ENCODE measurements at regions not wholly inside any gene's neighbourhood (a gene's known extent, or its start where the extent isn't known, plus 50 kb on each side); places are given as distances from the start of the nearest gene placed in this dataset.

DNA sequence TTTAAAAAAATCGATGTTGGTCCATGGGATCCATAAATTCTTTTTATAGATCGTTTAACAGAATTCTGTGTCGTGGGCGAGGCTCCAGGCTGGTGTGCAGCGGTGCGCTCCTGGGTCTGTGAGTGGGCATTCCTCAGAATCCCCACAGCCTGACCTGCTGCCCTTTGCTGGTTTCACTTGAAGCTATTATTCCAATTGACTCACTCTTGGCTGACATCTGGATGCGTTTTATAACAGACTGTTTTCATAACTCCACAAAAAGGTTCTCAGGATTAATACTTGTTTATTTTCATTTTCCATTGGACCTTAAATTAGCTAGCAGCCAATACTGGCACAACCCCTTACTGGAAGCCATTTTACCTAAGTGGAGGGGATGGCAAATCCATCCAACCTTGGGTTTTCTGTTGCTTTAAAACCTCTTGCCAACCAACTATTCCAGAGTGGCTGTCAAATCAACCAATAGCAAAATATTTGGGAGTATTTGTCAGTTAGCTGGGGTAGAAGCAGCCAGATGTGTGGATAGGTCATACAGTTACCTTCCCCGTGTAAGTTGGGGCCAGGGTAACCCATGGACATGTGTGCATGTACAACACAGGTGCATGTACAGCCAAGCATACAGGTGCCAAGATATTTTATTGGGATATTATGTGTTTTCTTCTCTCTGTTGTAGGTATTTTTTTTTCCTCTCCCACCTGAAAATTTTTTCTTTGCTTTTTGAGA lies 160.7 kb upstream of the ZNF32 start:
- no peak overlapping the region for H3K27ac ChIP-seq
- TF ChIP-seq, protein P1, sequence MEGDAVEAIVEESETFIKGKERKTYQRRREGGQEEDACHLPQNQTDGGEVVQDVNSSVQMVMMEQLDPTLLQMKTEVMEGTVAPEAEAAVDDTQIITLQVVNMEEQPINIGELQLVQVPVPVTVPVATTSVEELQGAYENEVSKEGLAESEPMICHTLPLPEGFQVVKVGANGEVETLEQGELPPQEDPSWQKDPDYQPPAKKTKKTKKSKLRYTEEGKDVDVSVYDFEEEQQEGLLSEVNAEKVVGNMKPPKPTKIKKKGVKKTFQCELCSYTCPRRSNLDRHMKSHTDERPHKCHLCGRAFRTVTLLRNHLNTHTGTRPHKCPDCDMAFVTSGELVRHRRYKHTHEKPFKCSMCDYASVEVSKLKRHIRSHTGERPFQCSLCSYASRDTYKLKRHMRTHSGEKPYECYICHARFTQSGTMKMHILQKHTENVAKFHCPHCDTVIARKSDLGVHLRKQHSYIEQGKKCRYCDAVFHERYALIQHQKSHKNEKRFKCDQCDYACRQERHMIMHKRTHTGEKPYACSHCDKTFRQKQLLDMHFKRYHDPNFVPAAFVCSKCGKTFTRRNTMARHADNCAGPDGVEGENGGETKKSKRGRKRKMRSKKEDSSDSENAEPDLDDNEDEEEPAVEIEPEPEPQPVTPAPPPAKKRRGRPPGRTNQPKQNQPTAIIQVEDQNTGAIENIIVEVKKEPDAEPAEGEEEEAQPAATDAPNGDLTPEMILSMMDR (conservative IDR thresholded peaks at IDR 0.05): no peak
- TF ChIP-seq ZFX (IDR thresholded peaks at IDR 0.05): no peak

DNA sequence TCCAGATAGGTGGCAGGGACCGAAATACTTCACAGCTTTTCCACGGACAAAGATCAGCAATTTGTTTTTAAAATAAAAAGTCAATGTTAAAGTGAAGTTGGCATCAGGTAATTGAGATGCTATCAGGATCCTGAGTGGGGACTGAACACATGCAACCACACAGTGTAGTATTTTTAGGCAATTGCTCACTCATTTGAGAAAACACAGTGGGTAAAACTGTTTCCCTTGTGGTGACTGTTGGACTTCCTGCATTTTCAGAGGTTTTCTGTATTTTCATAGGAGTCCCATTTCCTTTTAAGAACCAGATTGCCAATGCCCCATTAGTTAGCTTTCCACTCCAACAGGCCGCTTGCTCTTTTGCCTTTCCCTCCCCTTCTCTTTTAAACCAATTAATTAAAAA lies 159.5 kb upstream of the ZNF32 start:
- H3K27ac ChIP-seq: no peak overlapping the region
- TF ChIP-seq, protein P1 (conservative IDR thresholded peaks at IDR 0.05): no peak
- no peak for TF ChIP-seq ZFX (IDR thresholded peaks at IDR 0.05)

DNA sequence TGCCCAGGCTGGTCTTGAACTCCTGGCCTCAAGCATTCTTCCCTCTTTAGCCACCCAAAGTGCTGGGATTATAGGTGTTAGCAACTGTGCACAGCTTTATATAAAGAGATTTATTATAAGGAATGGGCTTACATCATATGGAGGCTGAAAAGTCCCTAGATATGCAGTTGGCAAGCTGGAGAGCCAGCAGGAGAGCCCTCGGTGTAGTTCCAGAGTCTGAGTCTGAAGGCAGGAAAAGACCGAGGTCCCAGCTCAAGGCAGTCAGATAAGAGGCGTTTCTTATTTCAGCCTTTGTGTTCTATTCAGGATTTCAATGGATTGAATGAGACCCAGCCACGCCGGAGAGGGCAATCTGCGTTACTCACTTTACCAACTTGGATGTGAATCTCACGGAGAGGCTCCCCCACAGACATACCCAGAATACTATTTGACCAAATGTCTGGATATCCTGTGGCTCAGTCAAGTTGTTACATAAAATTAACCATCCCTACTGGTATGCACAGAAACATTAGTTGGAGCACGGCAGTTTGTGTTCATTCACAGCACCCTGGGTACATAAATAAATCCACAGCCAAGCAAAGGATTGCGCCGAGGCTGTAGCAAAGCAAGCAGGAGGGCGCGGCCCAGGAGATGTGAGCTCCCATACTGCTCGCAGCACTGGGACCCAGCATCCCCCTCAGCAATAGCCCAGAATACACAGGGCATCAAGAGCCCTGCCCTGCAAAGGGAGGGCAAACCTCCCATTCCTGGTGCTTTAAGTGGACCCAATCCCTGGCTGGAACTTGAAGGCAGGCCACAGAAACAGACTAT lies 158.4 kb upstream of the ZNF32 start:
- TF ChIP-seq, protein P1 (conservative IDR thresholded peaks at IDR 0.05): no peak
- no peak for TF ChIP-seq ZFX (IDR thresholded peaks at IDR 0.05)
- H3K27ac ChIP-seq: no peak overlapping the region

DNA sequence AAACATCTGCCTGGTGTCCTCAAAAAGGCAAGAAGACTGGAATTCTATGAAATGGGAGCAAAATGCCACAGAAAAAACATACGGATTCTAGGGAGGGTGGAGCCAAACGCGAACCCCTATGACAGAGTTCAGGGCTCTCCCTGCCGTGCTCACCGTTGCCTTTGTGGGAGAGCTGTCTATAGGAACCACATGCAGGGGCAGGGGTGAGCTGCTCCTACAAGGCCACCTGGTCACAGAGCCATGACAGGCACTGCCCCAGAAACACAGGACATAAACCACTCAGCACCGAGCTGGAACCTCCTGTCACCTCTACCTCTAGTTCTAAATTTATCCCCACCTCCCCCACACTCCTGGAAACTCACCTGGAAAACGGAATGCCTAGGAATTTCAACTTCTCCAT lies 155.1 kb upstream of the ZNF32 start:
- TF ChIP-seq, protein P1 (conservative IDR thresholded peaks at IDR 0.05): no peak
- no peak overlapping the region for H3K27ac ChIP-seq

DNA sequence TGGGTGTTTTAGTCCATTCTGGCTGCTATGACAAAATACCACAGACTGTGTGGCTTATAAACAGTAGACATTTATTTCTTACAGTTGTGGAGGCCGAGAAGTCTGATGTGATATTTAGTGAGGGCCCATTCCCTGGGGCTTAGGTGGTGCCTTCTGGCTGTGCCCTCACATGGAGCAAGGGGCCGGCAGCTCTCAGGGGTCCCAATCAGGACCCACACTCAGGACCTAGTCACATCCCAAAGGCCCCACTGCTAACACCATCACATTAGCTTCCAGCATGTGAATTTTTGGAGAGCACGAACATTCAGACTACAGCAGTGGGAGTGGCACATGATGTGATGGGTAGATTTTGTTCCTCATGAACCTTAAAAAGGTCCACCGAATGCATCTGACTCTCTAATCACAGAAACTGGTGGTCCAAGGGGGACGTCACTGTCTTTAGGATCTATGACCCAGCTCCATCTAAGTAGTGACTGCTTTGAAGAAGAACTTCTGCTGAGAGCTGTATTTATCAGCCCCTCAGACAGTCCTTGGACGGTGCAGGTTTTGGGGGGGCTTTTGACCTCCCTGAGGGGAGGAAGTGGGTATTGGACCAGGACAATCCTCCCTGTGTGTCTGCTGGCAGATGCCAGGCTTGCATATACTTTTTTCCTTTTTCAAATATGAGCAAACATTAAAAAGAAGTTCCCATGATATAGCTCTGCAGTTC lies 154.5 kb upstream of the ZNF32 start:
- no peak overlapping the region for H3K27ac ChIP-seq
- TF ChIP-seq, protein P1 (conservative IDR thresholded peaks at IDR 0.05): no peak
- TF ChIP-seq ZFX (IDR thresholded peaks at IDR 0.05): no peak

DNA sequence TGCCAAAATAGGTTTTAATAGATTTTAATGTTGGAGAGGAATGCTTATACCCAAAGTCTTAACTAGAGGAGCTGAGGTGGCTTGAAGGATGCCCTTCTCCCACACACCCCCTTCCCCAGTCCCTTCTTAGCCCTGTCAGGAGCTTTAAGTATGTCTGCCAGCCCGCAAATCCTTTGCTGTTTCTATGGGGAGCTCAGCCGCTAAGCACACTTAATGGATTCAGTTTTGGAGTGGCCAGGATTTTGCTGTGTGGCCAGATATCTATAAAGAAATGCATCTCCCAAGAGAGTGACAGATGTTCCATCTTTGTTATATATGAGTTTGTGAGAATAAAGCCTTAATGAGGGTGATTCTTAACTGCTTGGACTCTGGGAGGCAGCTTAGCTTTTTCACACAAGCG lies 152.9 kb upstream of the ZNF32 start:
- H3K27ac ChIP-seq: no peak overlapping the region
- TF ChIP-seq ZFX (IDR thresholded peaks at IDR 0.05): no peak
- TF ChIP-seq, protein P1 (conservative IDR thresholded peaks at IDR 0.05): no peak

DNA sequence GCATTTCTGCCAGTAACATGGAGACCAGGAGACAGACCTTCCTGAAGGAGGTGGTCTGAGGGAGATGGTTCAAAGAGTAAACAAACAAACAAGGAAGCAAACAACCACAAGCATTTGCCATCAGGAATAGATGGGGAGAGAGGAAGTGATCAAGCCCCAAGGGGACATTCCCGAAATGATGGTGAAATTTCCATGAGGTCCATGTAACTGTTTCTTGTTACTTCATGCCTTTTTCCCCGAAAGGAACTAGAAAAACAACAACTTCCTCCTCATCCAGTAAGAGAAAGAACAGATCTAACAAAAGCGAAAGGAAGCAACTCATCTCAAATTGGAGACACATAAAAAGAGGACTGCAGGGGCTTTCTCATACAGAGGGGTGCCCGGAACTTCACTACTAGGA lies 152.5 kb upstream of the ZNF32 start:
- no peak for TF ChIP-seq ZFX (IDR thresholded peaks at IDR 0.05)
- no peak overlapping the region for H3K27ac ChIP-seq
